IMR-90 (cell line): ENCODE measurements at regions not wholly inside any gene's neighbourhood (a gene's known extent, or its start where the extent isn't known, plus 50 kb on each side); places are given as distances from the start of the nearest gene placed in this dataset.

Experiments
- ATAC-seq: fragments of 200-7000 bp; cut with Tn5 transposase; 2 replicates; pipeline ENCODE4 v1.9.1; 2020; ENCODE audit warnings: low read depth, mild to moderate bottlenecking, moderate library complexity
- BruUV-seq: library from RNA; stranded (reverse); fragments of 400-500 nt; replicated peaks from 2 replicates; lab custom pipeline; 2021; lab: Mats Ljungman, UMichigan
- CTCF ChIA-PET: fragments of 300-600 bp; formaldehyde crosslinking; extraction: SDS; loops from one replicate; lab custom pipeline; 2021; ENCODE audit warnings: antibody characterized with exemption; lab: Yijun Ruan, JAX
- POLR2A ChIA-PET: fragments of 300-600 bp; sonication (Branson Sonifier 250); formaldehyde crosslinking; loops from one replicate; lab custom pipeline; 2022; ENCODE audit warnings: antibody characterized with exemption; ENCODE audit not compliant: unreplicated experiment; lab: Charles Lee
- DNase-seq: peaks from one replicate; pipeline ENCODE4 v3.0.0; 2013
- H2AFZ ChIP-seq: replicated peaks from 2 replicates; pipeline ENCODE3; 2013; ENCODE audit warnings: low read length, mild to moderate bottlenecking; ENCODE audit not compliant: poor library complexity
- H2AK5ac ChIP-seq: 2 replicates; pipeline ENCODE4 v1.6.1; 2013; ENCODE audit warnings: low read depth, low read length, inconsistent platforms
- H2AK9ac ChIP-seq: replicated peaks from 2 replicates; pipeline ENCODE3; 2013; ENCODE audit warnings: mild to moderate bottlenecking, low read depth, low read length, moderate library complexity; ENCODE audit not compliant: poor library complexity
- H2BK120ac ChIP-seq: 2 replicates; pipeline ENCODE4 v1.6.1; 2013; ENCODE audit warnings: low read depth, low read length, inconsistent platforms
- H2BK15ac ChIP-seq: 3 replicates; pipeline ENCODE4 v1.6.1; 2013; ENCODE audit warnings: low read depth, low read length, inconsistent platforms
- H2BK20ac ChIP-seq: 2 replicates; pipeline ENCODE4 v1.6.1; 2013; ENCODE audit warnings: low read depth, mild to moderate bottlenecking, inconsistent platforms, low read length, moderate library complexity
- H2BK5ac ChIP-seq: 2 replicates; pipeline ENCODE4 v1.6.1; 2013; ENCODE audit warnings: mild to moderate bottlenecking, low read depth, low read length, inconsistent platforms; ENCODE audit not compliant: poor library complexity, severe bottlenecking
- H3K14ac ChIP-seq: replicated peaks from 2 replicates; pipeline ENCODE4 v1.6.1; 2013; ENCODE audit warnings: low read depth, low read length, inconsistent platforms
- H3K18ac ChIP-seq: 2 replicates; pipeline ENCODE4 v1.6.1; 2013; ENCODE audit warnings: low read depth, low read length, control low read depth
- H3K23ac ChIP-seq: 2 replicates; pipeline ENCODE4 v1.6.1; 2013; ENCODE audit warnings: low read depth, low read length, inconsistent platforms
- H3K27ac ChIP-seq: 2 replicates; pipeline ENCODE4 v1.5.1; 2013; ENCODE audit warnings: mild to moderate bottlenecking, control low read depth, low read length; ENCODE audit not compliant: insufficient read depth
- H3K27me3 ChIP-seq: 2 replicates; pipeline ENCODE4 v1.6.1; 2013; ENCODE audit warnings: low read length; ENCODE audit not compliant: control insufficient read depth, insufficient read depth
- H3K36me3 ChIP-seq: 2 replicates; pipeline ENCODE4 v1.6.1; 2013; ENCODE audit warnings: low read length, mixed read lengths; ENCODE audit not compliant: control insufficient read depth, insufficient read depth
- H3K4ac ChIP-seq: 2 replicates; pipeline ENCODE4 v1.6.1; 2013; ENCODE audit warnings: low read depth, low read length, inconsistent platforms
- H3K4me1 ChIP-seq: 2 replicates; pipeline ENCODE4 v1.6.1; 2013; ENCODE audit warnings: low read length, mixed read lengths; ENCODE audit not compliant: control insufficient read depth, insufficient read depth
- H3K4me2 ChIP-seq: 2 replicates; pipeline ENCODE4 v1.6.1; 2013; ENCODE audit warnings: low read depth, mild to moderate bottlenecking, control low read depth, low read length, moderate library complexity
- H3K4me3 ChIP-seq: 2 replicates; pipeline ENCODE4 v1.5.1; 2013; ENCODE audit warnings: low read depth, mild to moderate bottlenecking, control low read depth, low read length, moderate library complexity; ENCODE audit not compliant: insufficient read depth
- H3K56ac ChIP-seq: 2 replicates; pipeline ENCODE4 v1.6.1; 2013; ENCODE audit warnings: low read length, inconsistent platforms; ENCODE audit not compliant: insufficient read depth; ENCODE audit errors: extremely low read depth
- H3K79me1 ChIP-seq, 2 experiments: 2 replicates each; pipeline ENCODE4 v1.6.1; 2013; ENCODE audit warnings: low read length in 2 of 2, inconsistent platforms in 1 of 2, low read depth in 1 of 2
- H3K9ac ChIP-seq: 2 replicates; pipeline ENCODE4 v1.6.1; 2013; ENCODE audit warnings: low read depth, low read length, control low read depth
- H3K9me1 ChIP-seq: 2 replicates; pipeline ENCODE4 v1.6.1; 2013; ENCODE audit warnings: low read length, inconsistent platforms; ENCODE audit not compliant: insufficient read depth
- H3K9me3 ChIP-seq: 2 replicates; pipeline ENCODE4 v1.6.1; 2013; ENCODE audit warnings: low read length; ENCODE audit not compliant: control insufficient read depth, insufficient read depth
- H4K20me1 ChIP-seq: 2 replicates; pipeline ENCODE4 v1.6.1; 2013; ENCODE audit warnings: low read length, inconsistent platforms; ENCODE audit not compliant: insufficient read depth
- H4K5ac ChIP-seq: 2 replicates; pipeline ENCODE4 v1.6.1; 2013; ENCODE audit warnings: mild to moderate bottlenecking, low read depth, low read length, control low read depth
- H4K8ac ChIP-seq, 2 experiments: 2 replicates each; pipeline ENCODE4 v1.6.1; 2013; ENCODE audit warnings: low read depth in 2 of 2, low read length in 2 of 2, control low read depth in 1 of 2, inconsistent platforms in 1 of 2
- H4K91ac ChIP-seq: 2 replicates; pipeline ENCODE4 v1.6.1; 2013; ENCODE audit warnings: low read depth, low read length, inconsistent platforms; ENCODE audit not compliant: insufficient read depth
- MAFK ChIP-seq: IDR thresholded peaks from 2 replicates; pipeline ENCODE4 v1.6.1; 2012; ENCODE audit warnings: low read depth, low read length, improper control_type of control experiment
- NFE2L2 ChIP-seq: fragments of 150-350 bp; IDR thresholded peaks from 2 replicates; pipeline ENCODE4 v1.6.1; 2016; ENCODE audit warnings: low read depth, mild to moderate bottlenecking, low read length
- WGBS, 2 experiments: methylation state at CpG; one replicate each; pipeline versions ENCODE4 v1.1.5 to v1.1.7; 2013; ENCODE audit warnings: missing lambda C conversion rate in 2 of 2; ENCODE audit not compliant: insufficient read length in 1 of 2; ENCODE audit errors: extremely low coverage in 2 of 2; 5-methylcytosine and 5-hydroxymethylcytosine counted together
- dilution Hi-C: fragments of 300-500 bp; cut with HindIII; formaldehyde crosslinking; loops from one replicate; pipeline ENCODE4 v1.14.3; 2018; ENCODE audit warnings: low sequenced_read_pairs; ENCODE audit not compliant: unreplicated experiment
- in situ Hi-C: fragments of 300-500 bp; cut with MboI; formaldehyde crosslinking; loops from 3 replicates; pipeline ENCODE4 v1.14.3; 2019; ENCODE audit warnings: low sequenced_read_pairs, inconsistent platforms, mixed read lengths
- intact Hi-C: fragments of 100-400 bp; cut with micrococcal nuclease; formaldehyde crosslinking; loops from 2 replicates; pipeline ENCODE4 v1.10.0; 2022

GRCh38 chr21:30932686-30933085, 51.3 kb upstream of the KRTAP11-1 start:
- no TSS peak for BruUV-seq
- dilution Hi-C loops = no loop called here
- CTCF ChIA-PET = no interaction called here

More at GRCh38 chr21:30932686-30933085, 51.3 kb upstream of the KRTAP11-1 start:
- TF ChIP-seq MAFK (no peak), NFE2L2 (no peak)
- Histone ChIP-seq H2BK15ac (no peak overlapping the region), H3K27ac (no peak overlapping the region), H4K8ac (no peak overlapping the region), H3K56ac (no peak overlapping the region), H3K27me3 (no peaks in the 10 kb centered on the region), H3K79me1 (no peaks in the 10 kb centered on the region), H2AFZ (no peak overlapping the region), H3K36me3 (no peaks in the 10 kb centered on the region), H3K9me1 (no peaks in the 10 kb centered on the region), H3K23ac (no peak overlapping the region), H3K14ac (no peak overlapping the region), H3K4me3 (no peak overlapping the region), H4K91ac (no peak overlapping the region), H3K9ac (no peak overlapping the region), H3K9me3 (peaks cover 27% of the 10 kb centered on the region), H2AK9ac (no peak overlapping the region), H2BK5ac (no peak overlapping the region), H3K4me1 (no peaks in the 10 kb centered on the region), H3K4ac (no peak overlapping the region), H2BK20ac (no peak overlapping the region), H4K5ac (no peak overlapping the region), H2BK120ac (no peak overlapping the region), H3K18ac (no peak overlapping the region), H3K4me2 (no peak overlapping the region), H4K20me1 (no peaks in the 10 kb centered on the region), H2AK5ac (no peak overlapping the region)
- DNase-seq (no peak), ATAC-seq (no peak)
- intact Hi-C loops = no loop called here
- POLR2A ChIA-PET = no interaction called here
- no CpG with 5 or more reads among the region's 3 CpGs for WGBS, 2 experiments
- in situ Hi-C loops = no loop called here
